Endothelial cell of umbilical vein (primary cell): ENCODE measurements at regions not wholly inside any gene's neighbourhood (a gene's known extent, or its start where the extent isn't known, plus 50 kb on each side); places are given as distances from the start of the nearest gene placed in this dataset.

Experiments
- BruUV-seq: library from RNA; stranded (reverse); fragments of 400-500 nt; replicated peaks from 2 replicates; lab custom pipeline; 2021; lab: Mats Ljungman, UMichigan
- CTCF ChIA-PET: fragments of 300-600, 350-600 bp; sonication (Branson Sonifier 250); formaldehyde crosslinking; loops from one replicate; lab custom pipeline; 2021; ENCODE audit warnings: antibody characterized with exemption, inconsistent platforms; lab: Charles Lee
- POLR2A ChIA-PET: fragments of 300-600, 350-600 bp; sonication (Branson Sonifier 250); formaldehyde crosslinking; loops from one replicate; lab custom pipeline; 2021; ENCODE audit warnings: antibody characterized with exemption, inconsistent platforms; lab: Charles Lee
- DNase-seq: peaks from one replicate; pipeline ENCODE4 v3.0.0-alpha.2; 2011; ENCODE audit warnings: low read depth, low spot score
- FAIRE-seq: peaks from 2 replicates; lab custom pipeline; 2011; peaks lifted over from hg19 to GRCh38; lab: Jason Lieb, UNC
- H2AFZ ChIP-seq: 2 replicates; pipeline ENCODE4 v1.6.0; 2012; ENCODE audit warnings: low read depth, low read length, control low read depth, inconsistent platforms
- H3K27ac ChIP-seq: 2 replicates; pipeline ENCODE4 v1.5.1; 2011; ENCODE audit warnings: low read depth, mild to moderate bottlenecking, control low read depth, low read length, moderate library complexity; ENCODE audit not compliant: insufficient read depth
- H3K27me3 ChIP-seq, 2 experiments: 2 replicates each; pipeline versions ENCODE4 v1.6.0 to v1.6.1; 2011; ENCODE audit warnings: low read length in 2 of 2, mixed read lengths in 1 of 2; ENCODE audit not compliant: control insufficient read depth in 2 of 2, insufficient read depth in 2 of 2
- H3K36me3 ChIP-seq, 2 experiments: 2 replicates in 1 of 2; 3 replicates in 1 of 2; pipeline ENCODE4 v1.5.1; 2011; ENCODE audit warnings: low read length in 2 of 2, mild to moderate bottlenecking in 1 of 2, moderate library complexity in 1 of 2; ENCODE audit not compliant: control insufficient read depth in 2 of 2, insufficient read depth in 2 of 2; ENCODE audit errors: extremely low read depth in 1 of 2
- H3K4me1 ChIP-seq: 3 replicates; pipeline ENCODE4 v1.5.1; 2011; ENCODE audit warnings: mild to moderate bottlenecking, low read length; ENCODE audit not compliant: control insufficient read depth, insufficient read depth; ENCODE audit errors: extremely low read depth
- H3K4me2 ChIP-seq: 2 replicates; pipeline ENCODE4 v1.6.1; 2011; ENCODE audit warnings: low read length, control low read depth, mixed read lengths; ENCODE audit not compliant: insufficient read depth
- H3K4me3 ChIP-seq, 3 experiments: fragments of 200-600 bp in 1 of 3; sonication (generic), shearing (Covaris generic) in 1 of 3; replicated peaks in 1 of 3; 2 replicates each; pipeline ENCODE4 v1.5.1; 2011 to 2016; ENCODE audit warnings: control low read depth in 3 of 3, low read length in 3 of 3, mild to moderate bottlenecking in 2 of 3, inconsistent platforms in 1 of 3, low read depth in 1 of 3, moderate library complexity in 1 of 3; ENCODE audit not compliant: insufficient read depth in 1 of 3
- H3K79me2 ChIP-seq: 2 replicates; pipeline ENCODE4 v1.6.0; 2012; ENCODE audit warnings: low read length, inconsistent platforms; ENCODE audit not compliant: control insufficient read depth, insufficient read depth
- H3K9ac ChIP-seq: replicated peaks from 2 replicates; pipeline ENCODE3; 2011; ENCODE audit warnings: low read length, control low read depth; ENCODE audit not compliant: insufficient read depth; ENCODE audit errors: extremely low read depth
- H3K9me1 ChIP-seq: replicated peaks from 3 replicates; pipeline ENCODE4 v1.6.0; 2011; ENCODE audit warnings: mild to moderate bottlenecking, low read length; ENCODE audit not compliant: control insufficient read depth, insufficient read depth; ENCODE audit errors: extremely low read depth
- H3K9me3 ChIP-seq: replicated peaks from 2 replicates; pipeline ENCODE4 v1.5.1; 2012; ENCODE audit warnings: low read length, inconsistent platforms; ENCODE audit not compliant: control insufficient read depth, insufficient read depth
- H4K20me1 ChIP-seq: replicated peaks from 2 replicates; pipeline ENCODE3; 2011; ENCODE audit warnings: mild to moderate bottlenecking, low read length; ENCODE audit not compliant: control insufficient read depth, insufficient read depth; ENCODE audit errors: extremely low read depth
- EZH2 ChIP-seq: IDR thresholded peaks from 2 replicates; pipeline ENCODE4 v1.6.1; 2012; ENCODE audit warnings: borderline replicate concordance, low read depth, mild to moderate bottlenecking, moderate library complexity, low read length, inconsistent platforms; ENCODE audit not compliant: severe bottlenecking
- FOS ChIP-seq: IDR thresholded peaks from 2 replicates; pipeline ENCODE4 v1.6.1; 2011; ENCODE audit warnings: mild to moderate bottlenecking, low read length, moderate library complexity, borderline replicate concordance; ENCODE audit not compliant: insufficient read depth
- GATA2 ChIP-seq: IDR thresholded peaks from 2 replicates; pipeline ENCODE4 v1.7.0; 2011; ENCODE audit warnings: low read depth, mild to moderate bottlenecking, moderate library complexity, mixed read lengths, low read length; ENCODE audit not compliant: insufficient read length, insufficient read depth
- JUN ChIP-seq: IDR thresholded peaks from 2 replicates; pipeline ENCODE4 v1.6.1; 2011; ENCODE audit warnings: borderline replicate concordance, low read depth; ENCODE audit not compliant: insufficient read length, insufficient read depth
- MAX ChIP-seq: IDR thresholded peaks from 2 replicates; pipeline ENCODE4 v1.6.1; 2011; ENCODE audit not compliant: insufficient read depth, insufficient read length
- POLR2A ChIP-seq: IDR thresholded peaks from 2 replicates; pipeline ENCODE4 v1.6.1; 2012; ENCODE audit warnings: low read depth, mild to moderate bottlenecking, control low read depth, low read length
- POLR2AphosphoS5 ChIP-seq: IDR thresholded peaks from 2 replicates; pipeline ENCODE4 v1.6.1; 2012; ENCODE audit warnings: low read depth, mild to moderate bottlenecking, control low read depth, low read length, moderate library complexity; ENCODE audit not compliant: insufficient read depth
- dilution Hi-C: fragments of 300-500 bp; cut with MboI; formaldehyde crosslinking; loops from one replicate; pipeline ENCODE4 v1.15.0; 2019; ENCODE audit warnings: low sequenced_read_pairs; ENCODE audit not compliant: extremely low pct_ligation_motif_present
- intact Hi-C: fragments of 100-400 bp; cut with micrococcal nuclease; formaldehyde crosslinking; loops from one replicate; pipeline ENCODE4 v1.10.0; 2022
- TF ChIP-seq, protein P1 (sequence below), 2 donors: IDR thresholded peaks; 1 replicate in 1 of 2; 2 replicates in 1 of 2; pipeline ENCODE4 v1.5.1; 2011; ENCODE audit warnings: low read length in 2 of 2, mild to moderate bottlenecking in 2 of 2, moderate library complexity in 2 of 2, control low read depth in 1 of 2, inconsistent platforms in 1 of 2, low read depth in 1 of 2; ENCODE audit not compliant: insufficient read depth in 1 of 2; ENCODE audit errors: extremely low read depth in 1 of 2

GRCh38 chr5:115352571-115352970, 56.1 kb upstream of the CCDC112 start:
- POLR2A ChIA-PET = interaction anchor here (0.6 kb wide), 1 partner anchor 1744 kb away, joined by 8 read pairs; no protein-coding TSS in a partner anchor
- FAIRE-seq = no peak

DNA sequence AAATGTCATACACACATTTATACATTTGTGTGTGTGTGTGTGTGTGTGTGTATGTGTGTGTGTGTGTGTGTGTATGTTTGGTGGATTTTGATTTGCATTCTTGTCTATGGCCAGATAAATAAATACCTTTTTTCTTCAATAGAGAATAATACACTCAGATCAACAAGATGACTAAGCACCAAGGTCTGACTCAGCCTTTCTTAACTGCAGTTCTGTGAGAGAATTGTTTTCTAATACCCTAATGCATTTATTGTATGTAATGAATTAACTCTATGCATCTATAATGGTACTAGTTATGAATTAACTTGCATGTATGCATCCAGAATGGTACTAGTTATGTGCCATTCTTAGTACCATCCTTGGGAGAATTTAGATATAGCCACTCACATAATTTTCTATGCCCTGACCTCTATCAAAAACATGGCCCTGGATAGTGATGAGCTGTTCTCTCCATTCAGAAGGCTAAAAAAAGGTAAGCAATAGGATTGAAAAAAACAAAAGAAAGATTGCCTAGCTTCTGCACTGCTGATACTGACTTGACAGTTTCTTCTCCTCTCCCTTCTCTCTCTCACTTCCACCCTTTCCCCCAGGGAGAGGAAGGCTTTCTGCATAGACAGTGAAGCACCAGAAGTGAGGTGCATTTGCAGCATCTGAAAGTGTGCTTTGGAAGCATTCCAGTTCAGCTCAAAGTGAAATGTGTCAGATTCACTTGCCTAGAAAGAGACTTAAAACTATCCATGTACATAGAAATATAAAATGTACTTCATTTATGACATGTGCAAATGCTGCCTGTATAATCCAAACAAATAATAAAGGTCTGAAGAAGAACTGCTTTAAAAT, 55.1 kb upstream of the CCDC112 start:
- H3K9me3 ChIP-seq = no peaks in the 10 kb centered on the region
- H3K27ac ChIP-seq = no peak overlapping the region
- H3K4me2 ChIP-seq = no peak overlapping the region
- TF ChIP-seq POLR2AphosphoS5 (no peak), GATA2 (no peak), FOS (peak; percentile 82), POLR2A (no peak), EZH2 (no peak), JUN (peak; percentile 63)
- TF ChIP-seq, protein P1, sequence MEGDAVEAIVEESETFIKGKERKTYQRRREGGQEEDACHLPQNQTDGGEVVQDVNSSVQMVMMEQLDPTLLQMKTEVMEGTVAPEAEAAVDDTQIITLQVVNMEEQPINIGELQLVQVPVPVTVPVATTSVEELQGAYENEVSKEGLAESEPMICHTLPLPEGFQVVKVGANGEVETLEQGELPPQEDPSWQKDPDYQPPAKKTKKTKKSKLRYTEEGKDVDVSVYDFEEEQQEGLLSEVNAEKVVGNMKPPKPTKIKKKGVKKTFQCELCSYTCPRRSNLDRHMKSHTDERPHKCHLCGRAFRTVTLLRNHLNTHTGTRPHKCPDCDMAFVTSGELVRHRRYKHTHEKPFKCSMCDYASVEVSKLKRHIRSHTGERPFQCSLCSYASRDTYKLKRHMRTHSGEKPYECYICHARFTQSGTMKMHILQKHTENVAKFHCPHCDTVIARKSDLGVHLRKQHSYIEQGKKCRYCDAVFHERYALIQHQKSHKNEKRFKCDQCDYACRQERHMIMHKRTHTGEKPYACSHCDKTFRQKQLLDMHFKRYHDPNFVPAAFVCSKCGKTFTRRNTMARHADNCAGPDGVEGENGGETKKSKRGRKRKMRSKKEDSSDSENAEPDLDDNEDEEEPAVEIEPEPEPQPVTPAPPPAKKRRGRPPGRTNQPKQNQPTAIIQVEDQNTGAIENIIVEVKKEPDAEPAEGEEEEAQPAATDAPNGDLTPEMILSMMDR (IDR thresholded peaks at IDR 0.05; ENCODE audit: extremely low read depth in 1 of 2, insufficient read depth in 1 of 2, low read depth in 1 of 2, low read length in 2 of 2) = no peak
- FAIRE-seq (peak; percentile 85), DNase-seq (peak; percentile 78)
- no peaks in the 10 kb centered on the region for H3K79me2 ChIP-seq
- dilution Hi-C loops (no loop called here), intact Hi-C loops (no loop called here)
- H3K27me3 ChIP-seq = no peaks in the 10 kb centered on the region
- no peak overlapping the region for H3K4me3 ChIP-seq
- H3K9me1 ChIP-seq = no peaks in the 10 kb centered on the region
- ChIA-PET CTCF (interaction anchor here (1.0 to 1.6 kb wide), 3 partner anchors 13 to 223 kb away, joined by 4 to 5 read pairs (median 4); no protein-coding TSS in a partner anchor), POLR2A (interaction anchor here (1.0 kb wide), 1 partner anchor 14 kb away, joined by 3 read pairs; no protein-coding TSS in a partner anchor)
- H3K36me3 ChIP-seq = no peaks in the 10 kb centered on the region
- no peak overlapping the region for H2AFZ ChIP-seq
- BruUV-seq = no TSS peak
- H4K20me1 ChIP-seq = no peaks in the 10 kb centered on the region
- H3K9ac ChIP-seq = no peak overlapping the region
- peaks cover 18% of the 10 kb centered on the region for H3K4me1 ChIP-seq

More at GRCh38 chr5:115352571-115352970, 56.1 kb upstream of the CCDC112 start:
- Histone ChIP-seq H3K9me3 (no peaks in the 10 kb centered on the region), H3K9ac (no peak overlapping the region), H3K79me2 (no peaks in the 10 kb centered on the region), H3K4me1 (peaks cover 18% of the 10 kb centered on the region), H3K4me3 (no peak overlapping the region), H4K20me1 (no peaks in the 10 kb centered on the region), H3K9me1 (no peaks in the 10 kb centered on the region), H3K27ac (no peak overlapping the region), H2AFZ (no peak overlapping the region), H3K36me3 (no peaks in the 10 kb centered on the region), H3K4me2 (no peak overlapping the region), H3K27me3 (no peaks in the 10 kb centered on the region)
- TF ChIP-seq MAX = no peak
- no peak for TF ChIP-seq EZH2
- BruUV-seq = no TSS peak
- CTCF ChIA-PET = interaction anchor here (1.3 to 1.6 kb wide), 2 partner anchors 43 to 222 kb away, joined by 4 to 5 read pairs; no protein-coding TSS in a partner anchor
- DNase-seq = no peak
- intact Hi-C loops (no loop called here), dilution Hi-C loops (no loop called here)
